NCI-H2227 (cell line): ENCODE measurements at regions not wholly inside any gene's neighbourhood (a gene's known extent, or its start where the extent isn't known, plus 50 kb on each side); places are given as distances from the start of the nearest gene placed in this dataset.

Experiments used
- DNase-seq: peaks from one replicate; lab custom pipeline; 2025; ENCODE audit not compliant: unreplicated experiment; lab: John Stamatoyannopoulos, UW

GRCh38 chr16:17520561-17520960, 49.8 kb upstream of the XYLT1 start:
- no peak for DNase-seq
